Left kidney (tissue), 1 donor: ENCODE measurements at regions not wholly inside any gene's neighbourhood (a gene's known extent, or its start where the extent isn't known, plus 50 kb on each side); places are given as distances from the start of the nearest gene placed in this dataset.
"Not testable (repeated sequence)": the region's sequence is repeated elsewhere in the genome, so short reads cannot be mapped to it uniquely, and the experiment has no call there.

Experiments used
- DNase-seq: peaks from one replicate; pipeline ENCODE4 v3.0.0-alpha.2; 2013

DNA sequence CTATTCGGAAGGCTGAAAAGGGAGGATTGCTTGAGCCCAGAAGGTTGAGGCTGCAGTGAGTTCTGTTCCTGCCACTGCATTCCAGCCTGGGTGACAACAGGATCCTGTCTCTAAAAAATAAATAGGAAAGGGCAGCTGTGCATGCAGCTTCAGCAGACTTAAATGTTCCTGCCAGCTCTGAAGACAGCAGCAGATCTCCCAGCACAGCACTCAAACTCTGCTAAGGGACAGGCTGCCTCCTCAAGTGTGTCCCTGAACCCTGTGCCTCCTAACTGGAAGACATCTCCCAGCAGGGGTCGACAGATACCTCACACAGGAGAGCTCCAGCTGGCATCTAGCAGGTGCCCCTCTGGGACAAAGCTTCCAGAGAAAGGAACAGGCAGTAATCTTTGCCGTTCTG lies 117.9 kb downstream of the CXCL12 start:
- DNase-seq, result no peak

- no peak for DNase-seq
These were observed 120.7 kb downstream of the CXCL12 start for GRCh38 chr10:44264244-44264643.

GRCh38 chr10:44263771-44264170 lies 121.1 kb downstream of the CXCL12 start:
- DNase-seq, result no peak

DNA sequence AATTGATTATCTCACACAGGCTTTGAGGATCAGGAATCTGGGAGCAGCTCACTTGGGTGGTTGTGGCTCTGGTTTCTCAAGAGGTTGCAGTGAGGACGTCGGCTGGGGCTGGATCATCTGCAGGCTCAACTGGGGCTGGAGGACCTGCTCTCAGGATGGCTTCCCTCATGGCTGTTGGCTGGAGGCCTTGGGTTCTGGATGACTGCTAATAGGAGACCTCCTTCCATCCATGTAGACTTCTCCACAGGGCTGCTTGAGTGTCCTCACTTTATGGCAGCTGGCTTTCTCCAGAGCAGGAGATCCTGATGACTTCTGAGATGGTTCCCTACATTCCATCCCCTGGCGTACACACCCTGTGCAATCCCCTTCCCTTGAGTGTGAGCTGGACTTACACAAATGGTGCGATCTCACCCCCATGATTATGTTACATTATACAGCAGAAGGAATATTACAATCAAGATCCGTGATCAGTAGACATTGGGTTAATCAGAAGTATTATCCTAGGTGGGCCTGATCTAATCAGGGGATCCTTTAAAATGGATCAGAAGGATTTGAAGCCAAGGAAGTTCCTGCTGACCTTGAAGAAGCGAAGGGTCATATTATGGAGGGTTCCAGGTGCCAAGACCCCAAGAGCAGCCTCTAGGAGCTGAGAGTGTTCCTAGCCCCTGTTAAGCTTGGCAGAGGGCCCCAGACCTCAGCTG lies 122.2 kb downstream of the CXCL12 start:
- no peak for DNase-seq

- DNase-seq, result no peak
These were observed 123.0 kb downstream of the CXCL12 start for GRCh38 chr10:44261710-44262455.

- no peak for DNase-seq
These were observed 123.6 kb downstream of the CXCL12 start for GRCh38 chr10:44261296-44261695.

DNA sequence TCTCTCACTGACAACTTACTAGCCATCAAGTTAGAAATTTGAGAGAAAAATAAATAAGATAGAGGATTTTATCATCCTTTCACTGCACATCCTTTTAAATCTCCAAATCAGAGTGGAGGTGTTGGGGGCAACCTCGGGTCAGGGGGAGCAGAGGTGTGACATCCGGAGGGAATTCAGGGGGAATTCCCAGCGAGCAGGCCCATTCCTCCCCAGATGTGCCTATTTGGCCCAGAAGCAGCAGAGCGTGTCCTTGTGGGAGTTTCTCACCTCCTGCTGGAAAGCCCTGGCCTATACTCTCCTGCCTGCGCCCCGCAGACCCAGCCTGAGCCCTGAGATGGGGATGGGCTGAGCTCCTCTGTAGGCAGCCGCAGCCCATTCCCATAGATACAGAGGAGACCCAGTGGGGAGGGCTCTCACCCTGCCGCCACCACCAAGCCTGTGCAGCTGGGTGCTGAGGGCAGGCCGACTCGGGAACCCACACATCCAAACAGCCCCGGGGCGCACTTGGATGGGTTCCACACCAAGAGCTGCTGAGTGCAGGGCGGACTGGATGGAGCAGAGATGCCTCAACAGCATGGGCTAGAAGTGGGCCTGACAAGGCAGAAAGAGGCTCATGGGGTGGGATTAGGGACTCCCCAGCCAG lies 124.5 kb downstream of the CXCL12 start:
- no peak for DNase-seq

DNA sequence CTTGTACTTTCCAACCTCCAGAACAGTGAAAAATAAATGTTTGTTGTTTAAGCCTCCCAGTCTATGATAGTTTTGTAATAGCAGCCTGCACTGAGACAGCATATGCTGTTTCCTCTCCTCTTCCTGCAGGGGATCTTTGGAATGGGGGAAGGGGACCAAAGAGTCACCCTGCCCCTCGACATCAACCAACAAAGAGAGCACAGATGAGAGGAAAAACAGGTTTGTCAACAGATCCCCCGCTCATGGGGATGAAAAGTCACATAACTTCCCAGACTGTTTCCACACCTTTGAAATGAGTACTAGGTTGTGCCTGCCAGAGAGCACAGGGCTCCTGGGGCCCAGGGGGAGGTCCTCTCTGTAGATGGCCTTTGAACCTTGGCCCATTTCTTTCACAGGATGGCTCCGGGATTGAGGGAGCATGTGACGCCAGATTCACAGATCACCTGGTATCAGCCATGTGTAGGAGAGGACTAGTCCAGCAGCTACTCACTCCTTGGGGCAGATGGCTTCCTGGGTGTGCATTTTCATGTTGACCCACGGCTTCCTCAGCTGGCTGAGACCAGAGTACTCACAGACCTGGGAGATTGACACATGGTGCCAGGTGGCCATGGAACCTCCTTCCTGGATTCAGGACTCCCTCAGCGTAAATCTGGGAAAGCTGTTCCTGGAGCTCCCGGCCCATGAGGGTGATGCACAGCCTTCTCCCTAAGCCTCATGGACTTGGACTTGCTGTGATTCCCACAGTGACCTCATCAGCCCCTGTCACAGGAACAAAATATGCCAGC lies 125.6 kb downstream of the CXCL12 start:
- no peak for DNase-seq

GRCh38 chr10:44258460-44259089 lies 126.3 kb downstream of the CXCL12 start:
- DNase-seq, result no peak

DNA sequence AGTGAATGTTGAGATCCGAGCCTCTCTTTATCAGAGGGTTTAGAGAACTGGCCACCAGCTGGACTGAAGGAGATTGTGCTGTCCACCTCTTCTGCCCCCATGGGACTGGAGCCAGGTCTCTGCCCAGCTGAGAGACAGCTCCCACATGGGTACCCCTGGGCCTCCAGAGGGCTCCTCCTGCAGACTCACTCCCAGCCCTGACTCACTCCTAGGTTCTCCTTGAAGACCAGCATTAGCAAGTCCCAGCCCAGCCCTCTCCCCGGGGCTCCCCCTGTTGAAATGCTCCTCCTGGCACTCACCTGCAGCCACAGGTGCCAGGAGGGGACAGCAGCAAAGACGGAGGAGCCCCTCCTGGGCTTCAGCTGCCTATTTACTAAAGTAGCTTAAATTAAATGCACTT lies 126.9 kb downstream of the CXCL12 start:
- no peak for DNase-seq

DNA sequence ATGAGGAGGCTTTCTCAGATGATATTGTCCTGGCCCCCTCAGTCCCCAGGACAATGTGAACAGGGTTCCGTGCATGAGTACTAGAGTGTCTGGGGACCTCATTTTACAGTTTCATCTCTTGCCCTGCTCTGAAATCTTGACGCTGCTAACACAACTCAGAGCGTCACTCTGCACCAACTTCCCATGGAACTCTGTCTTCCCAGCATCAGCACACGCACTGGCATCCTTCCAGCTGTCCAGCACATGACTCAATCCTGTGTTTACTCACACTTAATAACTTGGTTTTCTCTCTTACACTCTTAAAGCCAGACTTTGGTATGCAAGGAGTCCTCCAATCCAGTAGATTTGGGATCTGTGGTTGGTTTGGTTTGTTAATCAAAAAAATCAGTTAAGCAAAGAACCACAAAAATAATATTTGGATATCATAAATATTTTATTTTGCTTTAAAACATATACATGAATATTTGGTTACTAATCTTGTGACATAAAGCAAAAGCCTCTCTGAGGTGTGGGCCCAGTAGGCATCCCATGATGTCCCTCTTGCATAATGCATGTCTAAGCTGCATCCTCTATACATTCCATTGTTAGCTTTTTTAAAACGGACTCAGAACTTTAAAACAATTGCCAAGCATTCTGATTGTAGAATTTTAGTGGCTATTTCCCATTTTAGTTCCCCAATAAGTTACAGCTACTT lies 131.0 kb downstream of the CXCL12 start:
- peak; percentile 22 for DNase-seq

- not testable (repeated sequence) for DNase-seq
These were observed 132.3 kb downstream of the CXCL12 start for GRCh38 chr10:44252631-44253030.

GRCh38 chr10:44249933-44250332 lies 135.0 kb downstream of the CXCL12 start:
- not testable (repeated sequence) for DNase-seq

GRCh38 chr10:44249490-44249889 lies 135.4 kb downstream of the CXCL12 start:
- no peak for DNase-seq

DNA sequence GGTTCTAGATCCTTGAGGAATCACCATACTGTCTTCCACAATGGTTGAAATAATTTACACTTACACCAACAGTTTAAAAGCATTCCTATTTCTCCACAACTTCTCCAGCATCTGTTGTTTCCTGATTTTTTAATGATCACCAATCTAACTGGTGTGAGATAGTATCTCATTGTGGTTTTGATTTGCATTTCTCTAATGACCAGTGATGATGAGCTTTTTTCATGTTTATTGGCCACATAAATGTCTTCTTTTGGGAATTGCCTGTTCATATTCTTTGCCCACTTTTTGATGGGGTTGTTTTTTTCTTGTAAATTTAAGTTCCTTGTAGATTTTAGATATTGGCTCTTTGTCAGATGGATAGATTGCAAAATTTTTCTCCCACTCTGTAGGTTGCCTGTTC lies 138.2 kb downstream of the CXCL12 start:
- DNase-seq, result not testable (repeated sequence)

DNA sequence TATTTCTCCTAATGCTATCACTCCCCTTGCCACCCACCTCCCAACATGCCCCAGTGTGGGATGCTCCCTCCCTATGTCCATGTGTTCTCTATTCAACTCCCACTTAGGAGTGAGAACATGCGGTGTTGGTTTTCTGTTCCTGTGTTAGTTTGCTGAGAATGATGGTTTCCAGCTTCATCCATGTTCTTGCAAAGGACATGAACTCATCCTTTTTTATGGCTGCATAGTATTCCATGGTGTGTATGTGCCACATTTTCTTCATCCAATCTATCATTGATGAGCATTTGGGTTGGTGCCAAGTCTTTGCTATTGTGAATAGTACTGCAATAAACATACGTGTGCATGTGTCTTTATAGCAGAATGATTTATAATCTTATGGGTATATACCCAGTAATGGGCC lies 138.6 kb downstream of the CXCL12 start:
- not testable (repeated sequence) for DNase-seq

- DNase-seq, result no peak
These were observed 139.3 kb downstream of the CXCL12 start for GRCh38 chr10:44245601-44245938.

GRCh38 chr10:44244745-44245600 lies 139.9 kb downstream of the CXCL12 start:
- DNase-seq, result no peak

- peak; percentile 35 for DNase-seq
These were observed 140.9 kb downstream of the CXCL12 start for GRCh38 chr10:44243851-44244510.

DNA sequence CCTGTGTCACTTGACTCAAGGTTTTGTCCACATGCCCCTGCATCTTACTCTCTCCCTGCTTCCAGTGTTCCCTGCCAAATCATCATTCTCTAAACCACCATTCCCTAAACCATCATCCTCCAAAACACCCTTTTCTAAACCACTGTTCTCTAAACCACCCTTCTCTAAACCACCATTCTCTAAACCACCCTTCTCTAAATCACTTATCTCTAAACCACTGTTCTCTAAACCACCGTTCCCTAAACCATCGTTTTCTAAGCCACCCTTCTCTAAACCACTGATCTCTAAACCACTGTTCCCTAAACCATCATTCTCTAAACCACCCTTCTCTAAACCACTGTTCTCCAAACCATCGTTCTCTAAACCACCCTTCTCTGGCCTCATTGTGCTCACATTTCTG lies 142.1 kb downstream of the CXCL12 start:
- DNase-seq, result no peak
